Panc1 (cell line): ENCODE measurements at regions not wholly inside any gene's neighbourhood (a gene's known extent, or its start where the extent isn't known, plus 50 kb on each side); places are given as distances from the start of the nearest gene placed in this dataset.

ENCODE experiments used
- POLR2AphosphoS5 ChIP-seq: IDR thresholded peaks from 2 replicates; pipeline ENCODE4 v1.6.1; 2012; ENCODE audit warnings: mild to moderate bottlenecking, low read depth, low read length, moderate library complexity
- TCF7L2 ChIP-seq: IDR thresholded peaks from 2 replicates; pipeline ENCODE4 v1.6.1; 2011; ENCODE audit warnings: mild to moderate bottlenecking, low read depth, low read length, inconsistent platforms
- TF ChIP-seq, protein P1 (sequence below): fragments of 450-650 bp; IDR thresholded peaks from 2 replicates; pipeline ENCODE4 v1.5.1; 2017; ENCODE audit warnings: mild to moderate bottlenecking
- TF ChIP-seq, protein P2 (sequence below), 2 experiments: IDR thresholded peaks; 2 replicates each; pipeline ENCODE4 v1.6.1; 2011 to 2012; ENCODE audit warnings: low read depth in 2 of 2, control low read depth in 1 of 2, low read length in 1 of 2, mild to moderate bottlenecking in 1 of 2, moderate library complexity in 1 of 2; ENCODE audit not compliant: insufficient read depth in 1 of 2

DNA sequence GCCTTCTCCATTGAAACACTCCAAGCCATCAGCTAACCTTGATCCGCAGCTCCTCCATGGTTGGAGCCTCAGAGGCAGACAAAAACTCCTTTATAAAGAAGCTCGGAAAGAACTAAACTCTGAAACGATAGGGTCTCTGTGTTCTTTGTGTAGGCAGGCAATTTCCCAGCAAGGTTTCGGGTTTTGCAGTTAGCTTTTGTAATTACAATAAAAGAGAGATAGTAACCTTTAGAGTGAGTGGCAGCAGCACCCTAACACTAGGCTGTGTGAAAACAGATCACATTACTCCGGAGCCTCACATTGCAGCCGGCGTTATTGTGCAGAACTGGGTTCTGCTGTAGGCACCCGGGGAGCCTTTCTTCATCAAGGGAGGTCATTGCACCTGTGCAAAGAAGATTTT is 115.8 kb upstream of the MAP3K1 start:
- TF ChIP-seq, protein P1, sequence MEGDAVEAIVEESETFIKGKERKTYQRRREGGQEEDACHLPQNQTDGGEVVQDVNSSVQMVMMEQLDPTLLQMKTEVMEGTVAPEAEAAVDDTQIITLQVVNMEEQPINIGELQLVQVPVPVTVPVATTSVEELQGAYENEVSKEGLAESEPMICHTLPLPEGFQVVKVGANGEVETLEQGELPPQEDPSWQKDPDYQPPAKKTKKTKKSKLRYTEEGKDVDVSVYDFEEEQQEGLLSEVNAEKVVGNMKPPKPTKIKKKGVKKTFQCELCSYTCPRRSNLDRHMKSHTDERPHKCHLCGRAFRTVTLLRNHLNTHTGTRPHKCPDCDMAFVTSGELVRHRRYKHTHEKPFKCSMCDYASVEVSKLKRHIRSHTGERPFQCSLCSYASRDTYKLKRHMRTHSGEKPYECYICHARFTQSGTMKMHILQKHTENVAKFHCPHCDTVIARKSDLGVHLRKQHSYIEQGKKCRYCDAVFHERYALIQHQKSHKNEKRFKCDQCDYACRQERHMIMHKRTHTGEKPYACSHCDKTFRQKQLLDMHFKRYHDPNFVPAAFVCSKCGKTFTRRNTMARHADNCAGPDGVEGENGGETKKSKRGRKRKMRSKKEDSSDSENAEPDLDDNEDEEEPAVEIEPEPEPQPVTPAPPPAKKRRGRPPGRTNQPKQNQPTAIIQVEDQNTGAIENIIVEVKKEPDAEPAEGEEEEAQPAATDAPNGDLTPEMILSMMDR: no peak
- TF ChIP-seq, protein P2, sequence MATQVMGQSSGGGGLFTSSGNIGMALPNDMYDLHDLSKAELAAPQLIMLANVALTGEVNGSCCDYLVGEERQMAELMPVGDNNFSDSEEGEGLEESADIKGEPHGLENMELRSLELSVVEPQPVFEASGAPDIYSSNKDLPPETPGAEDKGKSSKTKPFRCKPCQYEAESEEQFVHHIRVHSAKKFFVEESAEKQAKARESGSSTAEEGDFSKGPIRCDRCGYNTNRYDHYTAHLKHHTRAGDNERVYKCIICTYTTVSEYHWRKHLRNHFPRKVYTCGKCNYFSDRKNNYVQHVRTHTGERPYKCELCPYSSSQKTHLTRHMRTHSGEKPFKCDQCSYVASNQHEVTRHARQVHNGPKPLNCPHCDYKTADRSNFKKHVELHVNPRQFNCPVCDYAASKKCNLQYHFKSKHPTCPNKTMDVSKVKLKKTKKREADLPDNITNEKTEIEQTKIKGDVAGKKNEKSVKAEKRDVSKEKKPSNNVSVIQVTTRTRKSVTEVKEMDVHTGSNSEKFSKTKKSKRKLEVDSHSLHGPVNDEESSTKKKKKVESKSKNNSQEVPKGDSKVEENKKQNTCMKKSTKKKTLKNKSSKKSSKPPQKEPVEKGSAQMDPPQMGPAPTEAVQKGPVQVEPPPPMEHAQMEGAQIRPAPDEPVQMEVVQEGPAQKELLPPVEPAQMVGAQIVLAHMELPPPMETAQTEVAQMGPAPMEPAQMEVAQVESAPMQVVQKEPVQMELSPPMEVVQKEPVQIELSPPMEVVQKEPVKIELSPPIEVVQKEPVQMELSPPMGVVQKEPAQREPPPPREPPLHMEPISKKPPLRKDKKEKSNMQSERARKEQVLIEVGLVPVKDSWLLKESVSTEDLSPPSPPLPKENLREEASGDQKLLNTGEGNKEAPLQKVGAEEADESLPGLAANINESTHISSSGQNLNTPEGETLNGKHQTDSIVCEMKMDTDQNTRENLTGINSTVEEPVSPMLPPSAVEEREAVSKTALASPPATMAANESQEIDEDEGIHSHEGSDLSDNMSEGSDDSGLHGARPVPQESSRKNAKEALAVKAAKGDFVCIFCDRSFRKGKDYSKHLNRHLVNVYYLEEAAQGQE (IDR thresholded peaks at IDR 0.05; ENCODE audit: insufficient read depth in 1 of 2, low read depth in 2 of 2, low read length in 1 of 2): no peak
- no peak for TF ChIP-seq POLR2AphosphoS5
- TF ChIP-seq TCF7L2: no peak
